Urinary bladder (tissue), 3 donors: ENCODE measurements at regions not wholly inside any gene's neighbourhood (a gene's known extent, or its start where the extent isn't known, plus 50 kb on each side); places are given as distances from the start of the nearest gene placed in this dataset.
"Not testable (repeated sequence)": the region's sequence is repeated elsewhere in the genome, so short reads cannot be mapped to it uniquely, and the experiment has no call there.

Experiments
- DNase-seq: peaks from one replicate; pipeline ENCODE4 v3.0.0-alpha.2; 2015; ENCODE audit errors: extremely low spot score
- H3K27ac ChIP-seq: one replicate; pipeline ENCODE4 v1.5.1; 2013; ENCODE audit warnings: low read depth, mild to moderate bottlenecking, moderate library complexity
- H3K36me3 ChIP-seq: one replicate; pipeline ENCODE4 v1.6.1; 2013; ENCODE audit warnings: mild to moderate bottlenecking, moderate library complexity; ENCODE audit not compliant: insufficient read depth
- H3K4me1 ChIP-seq: one replicate; pipeline ENCODE4 v1.6.1; 2013; ENCODE audit warnings: mild to moderate bottlenecking, moderate library complexity; ENCODE audit not compliant: insufficient read depth
- H3K4me3 ChIP-seq: one replicate; pipeline ENCODE4 v1.5.1; 2013; ENCODE audit warnings: low read depth, low read length
- WGBS: extraction: QIAGEN DNeasy Blood & Tissue Kit; methylation state at CpG from one replicate; pipeline ENCODE4 v1.1.7; 2013; 5-methylcytosine and 5-hydroxymethylcytosine counted together
- donor health status: healthy with polysubstance abuse.
- donor health status: healthy.

DNA sequence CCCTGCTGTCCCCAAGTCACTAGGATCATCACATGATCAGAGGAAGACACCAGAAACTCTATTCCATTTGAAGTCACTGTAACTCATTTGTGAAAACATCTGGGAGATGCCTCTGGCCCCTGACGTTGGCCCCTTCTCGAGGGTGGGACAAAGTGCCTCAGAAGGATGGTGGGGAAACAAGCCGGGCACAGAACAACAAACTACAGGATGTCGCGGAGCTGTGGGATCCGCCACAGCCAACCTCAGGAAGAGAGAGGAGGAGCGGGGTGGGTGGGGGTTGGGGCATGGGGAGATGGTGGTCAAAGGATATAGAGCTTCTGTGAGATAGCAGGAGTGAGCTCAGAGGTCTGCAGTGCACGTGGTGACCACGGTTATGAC is 265.6 kb upstream of the TCERG1L start:
- H3K36me3 ChIP-seq, result no peaks in the 10 kb centered on the region
- WGBS, result 59% methylated on average over 9 of the region's 9 CpGs
- H3K27ac ChIP-seq, result no peak overlapping the region
- H3K4me1 ChIP-seq, result no peaks in the 10 kb centered on the region
- DNase-seq, result no peak
- no peak overlapping the region for H3K4me3 ChIP-seq

DNA sequence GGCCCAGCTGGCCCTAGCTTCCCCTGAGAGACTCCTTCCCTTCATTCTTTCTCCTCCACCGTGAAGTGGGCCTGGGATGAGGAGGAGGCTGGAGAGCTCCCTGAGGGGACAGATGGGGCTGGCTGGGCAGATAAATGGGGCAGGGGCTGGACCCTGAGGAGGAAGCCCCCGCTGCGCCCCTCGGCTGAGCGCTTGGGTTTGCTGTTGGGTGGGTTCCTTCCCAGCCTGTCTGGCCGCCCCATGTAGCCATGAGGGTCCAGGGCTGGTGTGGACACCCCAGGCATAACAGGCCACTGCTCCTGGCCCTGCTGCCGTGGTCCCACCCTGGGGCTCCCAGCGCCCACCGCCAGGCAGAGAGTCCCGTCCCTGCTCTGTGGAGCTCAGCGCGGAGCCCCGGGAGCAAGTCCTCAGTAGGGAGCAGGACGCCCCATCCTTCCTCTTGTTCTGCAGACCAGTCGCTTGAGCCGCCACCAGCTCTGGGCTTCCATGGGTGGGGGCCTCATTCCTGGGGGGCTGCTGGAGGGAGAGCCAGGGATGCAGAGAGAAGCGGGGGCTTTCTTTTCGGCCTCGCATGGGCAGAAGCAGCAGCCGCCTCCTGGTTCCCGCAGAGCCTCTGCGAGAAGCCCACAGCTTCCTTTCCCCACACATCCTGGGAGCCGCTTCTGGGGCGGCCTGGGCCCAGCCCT is 266.4 kb upstream of the TCERG1L start:
- 89% methylated on average over 24 of the region's 24 CpGs for WGBS
- no peak overlapping the region for H3K27ac ChIP-seq
- DNase-seq, result no peak
- H3K4me1 ChIP-seq, result no peaks in the 10 kb centered on the region
- no peaks in the 10 kb centered on the region for H3K36me3 ChIP-seq
- H3K4me3 ChIP-seq, result no peak overlapping the region

DNA sequence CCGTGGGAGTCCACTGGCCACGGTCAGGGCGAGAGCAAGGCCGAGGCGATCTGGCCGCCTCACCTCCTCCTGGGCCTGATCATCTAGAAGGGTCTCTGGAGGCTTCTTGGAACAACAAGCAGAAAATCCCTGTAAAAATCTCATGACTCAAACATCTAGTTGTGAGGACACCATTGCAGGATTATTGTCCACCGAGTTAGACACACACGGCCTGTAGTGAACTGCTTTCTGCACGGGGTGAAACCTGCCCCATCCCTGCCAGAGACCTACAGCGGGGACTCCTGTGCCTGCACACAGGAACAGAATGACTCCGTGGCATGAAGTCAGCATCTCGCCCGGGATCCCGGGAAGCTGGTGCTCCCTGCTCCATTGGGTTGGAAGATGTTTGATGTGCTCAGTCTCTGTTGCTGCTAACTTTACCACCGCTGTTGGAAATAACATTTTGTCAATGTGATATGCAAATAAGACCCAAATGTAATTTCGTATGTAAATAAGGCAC is 267.0 kb upstream of the TCERG1L start:
- Histone ChIP-seq H3K27ac (no peak overlapping the region), H3K36me3 (no peaks in the 10 kb centered on the region), H3K4me1 (no peaks in the 10 kb centered on the region), H3K4me3 (no peak overlapping the region)
- 82% methylated on average over 16 of the region's 16 CpGs for WGBS
- DNase-seq, result no peak

DNA sequence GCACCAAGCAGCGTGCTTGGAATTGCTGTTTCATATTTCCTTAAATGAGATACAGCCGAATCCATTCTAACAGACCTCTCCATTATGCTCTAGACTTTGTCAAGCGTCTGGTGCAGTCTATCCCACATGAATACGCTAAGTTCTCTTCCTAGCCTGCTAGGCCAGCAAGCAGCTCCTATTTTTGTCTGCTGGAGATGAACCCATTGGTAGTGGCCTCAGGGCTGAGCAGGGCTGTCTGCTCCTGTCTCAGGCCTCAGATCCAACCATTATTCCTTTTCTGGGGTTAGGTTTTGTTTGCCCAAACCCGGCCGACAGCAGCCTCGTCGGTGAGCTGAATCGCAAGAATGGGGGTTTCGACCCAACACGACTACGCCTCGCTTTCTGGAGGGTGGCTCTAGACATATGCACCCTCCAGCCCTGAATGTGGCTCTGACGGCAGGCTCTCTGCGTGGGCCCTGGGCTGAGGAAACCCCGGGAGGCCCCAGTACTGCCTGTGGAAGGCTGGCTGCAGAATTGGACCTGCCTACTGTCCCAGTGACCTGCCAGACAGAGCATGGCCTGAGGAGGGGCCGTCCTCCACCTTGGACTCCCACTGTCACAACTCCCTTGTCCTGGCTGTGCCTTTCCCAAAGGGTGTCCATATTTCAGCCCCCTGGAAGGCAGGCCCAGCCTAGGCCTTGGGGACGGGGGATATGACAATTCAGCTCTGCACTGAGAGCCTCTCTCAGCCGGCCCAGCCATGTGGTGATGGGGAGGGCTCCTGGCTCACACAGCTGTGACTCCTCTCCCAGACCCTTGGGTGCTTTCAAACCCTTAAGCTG is 267.9 kb upstream of the TCERG1L start:
- Histone ChIP-seq H3K27ac (no peak overlapping the region), H3K4me1 (no peaks in the 10 kb centered on the region), H3K4me3 (no peak overlapping the region), H3K36me3 (no peaks in the 10 kb centered on the region)
- WGBS, result 79% methylated on average over 19 of the region's 19 CpGs
- no peak for DNase-seq

DNA sequence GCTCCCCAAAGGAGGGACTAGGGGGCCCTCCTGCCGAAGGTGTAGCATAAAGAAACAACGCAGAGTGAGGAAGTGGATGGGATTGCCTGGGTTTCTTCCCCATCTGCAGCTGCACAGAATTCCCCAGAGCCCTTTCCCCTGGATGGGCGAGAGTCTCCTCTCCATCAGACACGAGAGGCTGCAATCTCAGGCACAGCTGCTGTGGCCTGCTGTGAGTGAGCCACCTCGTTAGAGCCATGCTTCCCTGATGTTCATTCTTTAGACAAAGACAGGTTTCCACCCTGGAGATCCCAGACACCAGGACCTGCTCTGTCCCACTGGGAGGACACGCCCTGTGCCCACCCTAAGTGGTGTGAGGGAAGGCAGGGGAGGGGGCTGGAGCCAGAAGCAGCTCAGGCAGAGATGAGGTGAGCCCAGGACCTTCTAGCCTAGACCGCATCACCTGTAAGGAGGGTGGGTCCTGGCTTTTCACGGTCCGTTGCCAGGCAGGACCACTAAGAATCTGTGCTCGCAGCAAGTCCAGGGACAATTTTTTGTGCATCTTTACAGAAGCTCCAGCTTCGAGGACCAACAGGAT is 268.6 kb upstream of the TCERG1L start:
- H3K4me1 ChIP-seq, result no peaks in the 10 kb centered on the region
- no peak overlapping the region for H3K4me3 ChIP-seq
- DNase-seq, result no peak
- WGBS, result 73% methylated on average over 11 of the region's 11 CpGs
- no peak overlapping the region for H3K27ac ChIP-seq
- H3K36me3 ChIP-seq, result no peaks in the 10 kb centered on the region

DNA sequence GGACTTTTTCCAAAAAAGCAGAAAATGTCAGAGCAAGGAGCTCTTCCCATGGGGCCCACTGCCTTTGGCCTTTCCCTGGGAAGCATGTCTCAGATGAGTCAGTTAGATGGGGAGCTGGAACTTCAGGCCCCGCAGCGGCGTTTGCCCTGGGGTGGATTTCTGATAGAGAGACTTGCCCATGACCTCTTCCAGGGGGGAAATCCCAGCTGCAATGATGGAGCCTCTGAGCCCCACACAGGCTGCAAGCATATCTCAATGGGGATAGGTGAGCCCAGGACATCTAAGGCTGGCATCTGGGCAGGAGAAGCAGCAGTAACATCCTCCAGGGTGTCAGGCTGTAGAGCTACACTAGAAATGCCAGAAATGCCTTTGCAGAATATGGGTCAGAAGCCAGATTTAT is 269.2 kb upstream of the TCERG1L start:
- Histone ChIP-seq H3K27ac (no peak overlapping the region), H3K4me3 (no peak overlapping the region), H3K36me3 (no peaks in the 10 kb centered on the region), H3K4me1 (no peaks in the 10 kb centered on the region)
- 79% methylated on average over 3 of the region's 3 CpGs for WGBS
- DNase-seq, result no peak

DNA sequence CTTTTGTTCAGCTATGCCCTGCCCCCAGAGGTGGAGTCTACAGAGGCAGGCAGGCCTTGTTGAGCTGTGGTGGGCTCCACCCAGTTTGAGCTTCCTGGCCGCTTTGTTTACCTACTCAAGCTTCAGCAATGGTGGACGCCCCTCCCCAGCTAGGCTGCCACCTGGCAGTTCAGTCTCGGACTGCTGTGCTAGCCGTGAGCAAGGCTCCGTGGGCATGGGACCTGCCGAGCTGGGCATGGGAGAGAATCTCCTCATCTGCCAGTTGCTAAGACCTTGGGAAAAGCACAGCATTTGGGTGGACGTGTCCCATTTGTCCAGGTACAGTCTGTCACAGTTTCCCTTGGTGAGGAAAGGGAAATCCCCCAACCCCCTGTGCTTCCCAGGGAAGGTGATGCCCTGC is 270.0 kb upstream of the TCERG1L start:
- H3K27ac ChIP-seq, H3K36me3 ChIP-seq, H3K4me3 ChIP-seq, DNase-seq, H3K4me1 ChIP-seq: not testable (repeated sequence)
- 75% methylated on average over 7 of the region's 7 CpGs for WGBS

DNA sequence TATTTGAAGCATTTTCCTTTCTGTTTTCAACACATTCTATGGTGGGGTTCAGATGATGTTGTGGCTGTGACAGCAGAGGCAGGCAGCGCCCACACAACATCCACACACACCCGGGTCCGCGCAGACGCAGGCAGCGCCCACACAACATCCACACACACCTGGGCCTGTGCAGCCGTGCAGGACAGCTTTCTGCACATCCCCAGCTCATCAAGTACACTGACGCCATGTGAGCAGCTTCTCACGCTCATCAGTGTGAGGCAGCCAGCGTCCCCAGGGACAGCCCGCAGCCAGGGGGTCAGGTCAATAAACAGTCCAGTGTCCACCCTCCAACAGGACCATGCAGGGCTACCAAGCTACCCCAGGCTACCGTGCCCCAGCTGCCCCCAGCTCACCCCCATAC is 272.8 kb upstream of the TCERG1L start:
- WGBS, result 76% methylated on average over 12 of the region's 12 CpGs
- Histone ChIP-seq H3K4me3 (no peak overlapping the region), H3K4me1 (no peaks in the 10 kb centered on the region), H3K36me3 (no peaks in the 10 kb centered on the region), H3K27ac (no peak overlapping the region)
- DNase-seq, result no peak

DNA sequence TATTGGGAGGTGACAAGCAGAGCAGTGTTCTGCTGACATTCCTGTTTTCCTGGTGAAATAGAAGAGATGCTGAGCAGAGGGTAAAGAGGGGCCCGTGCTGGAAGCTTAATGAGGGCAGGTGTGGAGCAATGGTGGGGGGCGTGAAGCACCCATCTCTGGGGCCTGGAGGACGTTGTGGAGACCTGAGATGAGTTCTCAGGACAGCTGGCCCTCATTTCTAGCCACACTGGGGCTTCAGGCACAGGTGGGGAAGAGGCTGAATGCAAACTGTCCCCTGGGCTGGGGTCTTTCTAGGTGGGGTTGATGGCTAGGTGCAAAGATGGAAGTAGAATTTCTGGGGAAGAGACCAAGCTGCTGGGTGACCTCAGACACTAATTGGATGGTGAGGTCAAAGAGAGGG is 274.2 kb upstream of the TCERG1L start:
- WGBS, result 67% methylated on average over 3 of the region's 3 CpGs
- no peak for DNase-seq
- Histone ChIP-seq H3K4me3 (no peak overlapping the region), H3K36me3 (no peaks in the 10 kb centered on the region), H3K27ac (no peak overlapping the region), H3K4me1 (no peaks in the 10 kb centered on the region)

DNA sequence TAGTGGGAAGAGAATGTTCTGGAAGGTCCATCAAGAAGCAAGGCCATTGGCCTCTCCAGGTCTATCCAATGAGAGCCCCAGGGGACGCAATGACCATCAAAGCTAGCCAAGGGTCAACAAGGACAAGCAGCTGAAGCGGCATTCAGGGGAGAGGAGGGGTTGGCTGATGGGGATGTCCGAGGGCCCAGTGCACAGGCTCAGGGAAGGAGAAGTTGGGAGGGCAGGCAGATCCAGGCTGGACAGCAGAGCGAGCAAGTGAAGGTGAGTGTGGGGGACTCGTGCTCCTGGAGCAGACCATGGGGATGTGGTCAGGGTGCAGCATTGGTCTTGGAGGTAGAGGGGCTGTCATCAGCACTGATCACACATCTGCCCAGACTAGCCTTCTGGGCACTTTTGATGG is 275.4 kb upstream of the TCERG1L start:
- Histone ChIP-seq H3K36me3 (no peaks in the 10 kb centered on the region), H3K4me1 (no peaks in the 10 kb centered on the region), H3K27ac (no peak overlapping the region), H3K4me3 (no peak overlapping the region)
- no peak for DNase-seq
- WGBS, result 76% methylated on average over 5 of the region's 5 CpGs

DNA sequence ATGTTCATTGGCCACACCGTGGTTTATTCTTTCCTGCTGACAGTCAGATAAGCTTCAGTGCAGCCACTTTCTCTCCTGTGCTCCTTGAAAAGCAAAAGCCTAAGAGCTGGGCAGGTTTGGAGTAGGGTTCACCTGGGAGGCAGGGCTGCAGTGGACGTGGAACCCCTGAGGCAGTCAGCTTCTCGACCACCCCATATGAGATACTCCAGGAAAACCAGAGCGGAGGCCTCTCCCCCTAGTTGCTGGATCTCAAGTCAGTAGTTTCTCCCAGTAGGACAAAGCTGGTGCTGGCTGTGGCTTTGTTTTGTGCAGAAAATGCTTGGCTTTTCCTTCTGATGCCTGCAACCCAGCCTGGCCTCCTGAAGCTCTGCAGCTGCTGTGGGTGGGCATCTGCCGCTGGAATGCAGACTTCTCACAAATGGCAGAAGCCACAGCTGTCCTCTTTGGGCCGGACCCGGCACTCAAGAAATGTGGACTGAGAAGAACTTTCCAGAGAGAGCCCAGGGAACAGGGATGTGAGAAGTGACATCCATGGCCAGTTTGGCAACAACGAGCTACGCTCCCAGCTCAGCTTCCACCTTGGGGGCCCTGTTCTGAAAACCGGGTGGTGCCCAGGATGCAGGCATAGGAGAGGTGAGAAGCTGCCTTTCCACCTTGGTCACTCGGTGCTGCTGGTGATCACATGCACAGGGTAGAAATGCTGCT is 276.6 kb upstream of the TCERG1L start:
- Histone ChIP-seq H3K4me1 (no peaks in the 10 kb centered on the region), H3K4me3 (no peak overlapping the region), H3K27ac (no peak overlapping the region), H3K36me3 (no peaks in the 10 kb centered on the region)
- WGBS, result 76% methylated on average over 11 of the region's 11 CpGs
- no peak for DNase-seq

DNA sequence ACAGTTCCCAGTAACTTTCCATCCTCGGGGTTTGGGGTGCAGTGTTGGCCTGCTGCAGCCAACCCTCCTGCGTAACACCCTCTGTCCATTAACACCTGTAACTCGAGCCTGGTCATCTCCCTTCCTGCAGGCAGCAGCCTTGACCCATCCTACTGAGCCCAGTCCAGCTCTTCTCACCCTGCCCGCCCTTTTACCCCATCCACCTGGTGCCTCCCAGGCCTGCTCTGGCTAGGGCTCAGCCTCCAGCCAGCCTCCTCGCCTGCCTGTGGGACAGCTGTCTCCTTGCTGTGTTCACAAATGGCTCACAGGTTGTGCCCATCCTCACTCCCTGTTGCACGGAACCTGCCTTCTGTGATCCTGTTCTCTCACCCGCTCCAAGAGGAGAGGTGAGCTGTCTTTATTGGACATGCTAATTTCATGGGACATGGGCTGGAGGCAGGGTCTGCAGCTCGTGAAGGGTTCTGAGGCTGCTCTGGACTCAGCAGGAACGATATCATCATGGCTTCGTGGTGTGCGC is 277.2 kb upstream of the TCERG1L start:
- H3K27ac ChIP-seq, result no peak overlapping the region
- no peaks in the 10 kb centered on the region for H3K4me1 ChIP-seq
- no peaks in the 10 kb centered on the region for H3K36me3 ChIP-seq
- 80% methylated on average over 11 of the region's 11 CpGs for WGBS
- DNase-seq, result no peak
- no peak overlapping the region for H3K4me3 ChIP-seq

DNA sequence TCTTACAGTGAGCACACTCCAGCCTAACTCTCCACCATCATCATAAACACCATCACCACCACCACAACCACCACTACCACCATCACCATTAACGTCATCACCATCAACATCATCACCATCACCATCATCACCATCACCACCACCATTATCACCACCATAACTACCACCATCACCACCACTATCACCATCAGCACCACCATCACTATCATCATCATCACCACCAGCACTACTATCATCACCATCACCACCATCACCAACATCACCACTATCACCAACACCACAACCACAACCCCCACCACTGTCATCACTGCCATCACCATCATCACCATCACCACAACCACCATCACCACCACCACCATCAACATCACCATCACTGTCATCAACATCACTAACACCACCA is 279.0 kb upstream of the TCERG1L start:
- Histone ChIP-seq H3K4me3 (no peak overlapping the region), H3K36me3 (no peaks in the 10 kb centered on the region), H3K4me1 (no peaks in the 10 kb centered on the region), H3K27ac (no peak overlapping the region)
- 84% methylated on average over 1 of the region's 1 CpG for WGBS
- DNase-seq, result no peak
